GM10248 (cell line): ENCODE measurements at regions not wholly inside any gene's neighbourhood (a gene's known extent, or its start where the extent isn't known, plus 50 kb on each side); places are given as distances from the start of the nearest gene placed in this dataset.

Source experiments
- CTCF ChIA-PET: fragments of 300-600 bp; sonication (Branson Sonifier 250); formaldehyde crosslinking; extraction: SDS; loops from one replicate; lab custom pipeline; 2021; ENCODE audit warnings: antibody characterized with exemption; lab: Yijun Ruan, JAX
- POLR2A ChIA-PET: fragments of 350-650 bp; sonication (Branson Sonifier 250); formaldehyde crosslinking; extraction: SDS; loops from one replicate; lab custom pipeline; 2020; ENCODE audit warnings: antibody characterized with exemption; lab: Yijun Ruan, JAX
- DNase-seq: peaks from one replicate; pipeline ENCODE4 v3.0.0; 2012; ENCODE audit errors: extremely low spot score
- CTCF ChIP-seq: IDR thresholded peaks from 2 replicates; pipeline ENCODE4 v1.5.1; 2012; ENCODE audit warnings: mild to moderate bottlenecking, low read depth; ENCODE audit errors: extremely low read depth, missing control alignments, control extremely low read depth

DNA sequence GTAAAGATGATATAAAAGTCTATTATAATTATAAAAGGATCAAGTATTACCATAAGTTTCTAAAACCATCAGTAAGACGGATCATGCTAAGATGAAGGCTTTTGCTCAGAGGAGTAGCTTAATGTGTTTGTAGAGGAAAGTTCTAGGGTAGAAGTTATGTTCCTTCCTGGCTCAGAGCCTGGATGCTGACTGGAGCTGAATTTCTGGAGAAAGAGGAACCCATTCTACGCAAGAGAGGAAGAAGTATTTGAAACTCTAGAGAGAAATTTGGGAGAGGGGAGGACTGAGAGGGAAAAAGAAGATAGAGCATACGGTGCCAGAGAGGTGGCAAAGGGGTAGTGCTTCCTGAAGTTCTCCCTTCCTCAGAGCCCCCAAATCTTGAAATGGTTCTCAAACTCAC is 51.4 kb upstream of the SGCG start:
- ChIA-PET POLR2A (no interaction called here), CTCF (interaction anchor here (1.1 to 1.2 kb wide), 2 partner anchors 17 to 25 kb away, joined by 3 read pairs; no protein-coding TSS in a partner anchor)
- DNase-seq = no peak
- TF ChIP-seq CTCF = no peak
